ENCODE measurements at regions not wholly inside any gene's neighbourhood (a gene's known extent, or its start where the extent isn't known, plus 50 kb on each side); places are given as distances from the start of the nearest gene placed in this dataset.

DNA sequence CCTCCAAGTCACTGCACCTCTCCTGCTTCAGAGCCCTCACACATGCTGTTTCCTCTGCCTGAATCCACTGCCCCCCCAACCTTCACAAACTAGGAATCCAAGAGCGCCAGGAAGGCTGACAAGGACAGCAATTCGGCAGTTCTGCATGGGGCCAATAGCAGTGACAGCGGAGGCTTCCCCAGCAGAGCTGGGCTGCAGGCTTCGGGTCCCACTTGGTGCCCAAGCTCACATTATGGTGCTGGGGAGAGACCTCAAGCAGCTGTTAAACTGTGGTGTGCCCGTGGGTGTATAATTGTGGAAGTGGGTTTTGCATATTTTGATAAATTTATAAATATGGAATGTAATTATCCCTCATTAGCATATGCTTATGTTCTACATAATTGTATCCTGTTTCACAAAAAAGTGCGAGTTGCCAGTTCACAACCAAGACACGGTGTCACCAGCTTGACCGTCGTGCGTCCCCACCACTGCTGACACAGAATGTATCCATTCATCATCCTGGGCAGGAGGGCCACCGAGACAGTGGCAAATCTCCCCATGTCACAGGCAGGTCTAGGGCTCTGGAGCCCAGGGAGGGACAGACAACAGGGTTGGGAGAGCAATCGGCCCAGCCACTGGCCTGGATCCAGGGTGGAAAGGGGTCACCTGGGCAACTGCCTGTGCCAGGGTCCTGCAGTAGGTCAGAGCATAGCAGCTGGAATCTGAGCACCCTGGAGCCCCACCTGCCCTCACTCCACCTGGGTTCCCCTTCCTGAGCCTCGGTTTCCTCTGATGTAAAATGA lies 81.6 kb downstream of the MATN1 start:
- SMC1A ChIA-PET (ENCODE audit: uncharacterized antibody, unreplicated experiment) = no interaction called here
- Histone ChIP-seq H3K9ac (ENCODE audit: control insufficient read depth, insufficient read depth, low read length) (no peak overlapping the region), H3K27me3 (replicated peaks in 1 of 2; ENCODE audit: control insufficient read depth in 2 of 2, insufficient read depth in 2 of 2, low read length in 1 of 2) (no peaks in the 10 kb centered on the region; a peak in 1 of 4 replicates), H3K27ac (ENCODE audit: control insufficient read depth, insufficient read depth) (no peak overlapping the region), H3K4me1 (ENCODE audit: control insufficient read depth, insufficient read depth, low read length) (no peaks in the 10 kb centered on the region), H3K4me2 (ENCODE audit: control insufficient read depth, insufficient read depth) (no peak overlapping the region), H3K9me3 (replicated peaks; ENCODE audit: control insufficient read depth, insufficient read depth, low read length) (no peaks in the 10 kb centered on the region), H3K4me3 (no peak overlapping the region), H4K20me1 (ENCODE audit: control insufficient read depth, insufficient read depth) (no peaks in the 10 kb centered on the region), H3K79me2 (ENCODE audit: control insufficient read depth, insufficient read depth, low read length) (no peaks in the 10 kb centered on the region), H3K36me3 (ENCODE audit: control insufficient read depth in 2 of 2, insufficient read depth in 2 of 2, low read length in 1 of 2) (no peaks in the 10 kb centered on the region), H2AFZ (ENCODE audit: control insufficient read depth, low read depth, low read length) (no peak overlapping the region)
- CTCF ChIA-PET = interaction anchor here (0.9 kb wide), 1 partner anchor 143 kb away, joined by 3 read pairs; no protein-coding TSS in a partner anchor
- FAIRE-seq = no peak
- BruUV-seq (replicated peaks) = no TSS peak
- WGBS (ENCODE audit: insufficient coverage, insufficient replicate concordance, low lambda C conversion rate, missing lambda C conversion rate) = 29% methylated on average over 13 of the region's 13 CpGs
- TF ChIP-seq NBN (IDR thresholded peaks at IDR 0.05) (no peak), STAT3 (IDR thresholded peaks at IDR 0.05; ENCODE audit: low read depth, low read length) (no peak), E2F8 (IDR thresholded peaks at IDR 0.05; ENCODE audit: low read depth, partially characterized antibody) (no peak), ESRRA (IDR thresholded peaks at IDR 0.05; ENCODE audit: low read length) (no peak), RBBP5 (conservative IDR thresholded peaks at IDR 0.05) (no peak), CEBPB (IDR thresholded peaks at IDR 0.05; ENCODE audit: borderline replicate concordance in 1 of 2, low read depth in 2 of 2, low read length in 2 of 2) (no peak)
- POLR2A ChIA-PET = no interaction called here
- ATAC-seq = no peak
- RAD21 ChIA-PET (ENCODE audit: unreplicated experiment) = no interaction called here
- in situ Hi-C loops (cut with MboI) = no loop called here
- intact Hi-C loops (cut with micrococcal nuclease; ENCODE audit: unreplicated experiment) = no loop called here
- no peak for DNase-seq (ENCODE audit: low read depth, low spot score)
